ENCODE measurements at regions not wholly inside any gene's neighbourhood (a gene's known extent, or its start where the extent isn't known, plus 50 kb on each side); places are given as distances from the start of the nearest gene placed in this dataset.

- TF ChIP-seq CTCF (conservative IDR thresholded peaks at IDR 0.05; ENCODE audit: low read length) (no peak), EZH2phosphoT487 (IDR thresholded peaks at IDR 0.05; ENCODE audit: borderline replicate concordance) (no peak)
Measured at GRCh38 chr17:33709881-33710280, 416.8 kb upstream of the ASIC2 start.

Measured in Loucy (cell line).